NCI-H446 (cell line): ENCODE measurements at regions not wholly inside any gene's neighbourhood (a gene's known extent, or its start where the extent isn't known, plus 50 kb on each side); places are given as distances from the start of the nearest gene placed in this dataset.
"Not testable (repeated sequence)": the region's sequence is repeated elsewhere in the genome, so short reads cannot be mapped to it uniquely, and the experiment has no call there.

Source experiments
- DNase-seq, 2 experiments: peaks; one replicate each; lab custom pipeline; 2025; lab: John Stamatoyannopoulos, UW

GRCh38 chr5:9858043-9858442 is 227.9 kb upstream of the TAS2R1 start:
- no peak for DNase-seq

- DNase-seq = no peak
Observed at GRCh38 chr5:9853309-9853708, 223.2 kb upstream of the TAS2R1 start.

- no peak for DNase-seq
Observed at GRCh38 chr5:9852671-9853070, 222.5 kb upstream of the TAS2R1 start.

GRCh38 chr5:9851458-9851857 is 221.3 kb upstream of the TAS2R1 start:
- no peak for DNase-seq

GRCh38 chr5:9850456-9850855 is 220.3 kb upstream of the TAS2R1 start:
- no peak for DNase-seq

- DNase-seq = no peak
Observed at GRCh38 chr5:9847631-9848030, 217.5 kb upstream of the TAS2R1 start.

GRCh38 chr5:9845185-9845584 is 215.0 kb upstream of the TAS2R1 start:
- DNase-seq = no peak

GRCh38 chr5:9841516-9842170 is 211.5 kb upstream of the TAS2R1 start:
- no peak for DNase-seq

GRCh38 chr5:9838916-9839315 is 208.8 kb upstream of the TAS2R1 start:
- DNase-seq = no peak

- DNase-seq = no peak
Observed at GRCh38 chr5:9834871-9835770, 205.0 kb upstream of the TAS2R1 start.

- no peak for DNase-seq
Observed at GRCh38 chr5:9833871-9834270, 203.7 kb upstream of the TAS2R1 start.

GRCh38 chr5:9832921-9833320 is 202.8 kb upstream of the TAS2R1 start:
- no peak for DNase-seq

GRCh38 chr5:9831823-9832222 is 201.7 kb upstream of the TAS2R1 start:
- DNase-seq = no peak

- DNase-seq = no peak
Observed at GRCh38 chr5:9830184-9830583, 200.0 kb upstream of the TAS2R1 start.

- DNase-seq = no peak
Observed at GRCh38 chr5:9829621-9830020, 199.5 kb upstream of the TAS2R1 start.

- no peak for DNase-seq
Observed at GRCh38 chr5:9820691-9821449, 190.7 kb upstream of the TAS2R1 start.

- no peak for DNase-seq
Observed at GRCh38 chr5:9818340-9818845, 188.2 kb upstream of the TAS2R1 start.

GRCh38 chr5:9817819-9818218 is 187.7 kb upstream of the TAS2R1 start:
- no peak for DNase-seq

GRCh38 chr5:9815051-9815450 is 184.9 kb upstream of the TAS2R1 start:
- no peak for DNase-seq

GRCh38 chr5:9813305-9813704 is 183.2 kb upstream of the TAS2R1 start:
- DNase-seq = no peak

- not testable (repeated sequence) for DNase-seq
Observed at GRCh38 chr5:9807366-9807765, 177.2 kb upstream of the TAS2R1 start.

GRCh38 chr5:9801908-9802307 is 171.8 kb upstream of the TAS2R1 start:
- DNase-seq = no peak

- DNase-seq = no peak
Observed at GRCh38 chr5:9799606-9800005, 169.5 kb upstream of the TAS2R1 start.
